OCI-LY7 (cell line): ENCODE measurements at regions not wholly inside any gene's neighbourhood (a gene's known extent, or its start where the extent isn't known, plus 50 kb on each side); places are given as distances from the start of the nearest gene placed in this dataset.

Experiments
- CTCF ChIP-seq: fragments of 200-600 bp; sonication (generic); conservative IDR thresholded peaks from 2 replicates; pipeline ENCODE4 v1.5.1; 2014; ENCODE audit warnings: mild to moderate bottlenecking, antibody characterized with exemption, low read length, moderate library complexity, mixed read lengths
- EZH2phosphoT487 ChIP-seq: fragments of 200-600 bp; sonication (generic); IDR thresholded peaks from 2 replicates; pipeline ENCODE4 v1.6.1; 2018; ENCODE audit warnings: low read depth, borderline replicate concordance, mild to moderate bottlenecking, mixed run types, antibody characterized with exemption, low read length, moderate library complexity, mixed read lengths

- TF ChIP-seq CTCF = no peak
- no peak for TF ChIP-seq EZH2phosphoT487
Measured at GRCh38 chr4:12875640-12876243, 608.4 kb downstream of the RAB28 start.
